ENCODE measurements at regions not wholly inside any gene's neighbourhood (a gene's known extent, or its start where the extent isn't known, plus 50 kb on each side); places are given as distances from the start of the nearest gene placed in this dataset.

- TF ChIP-seq CTCF (IDR thresholded peaks at IDR 0.05) (no peak), POLR2A (IDR thresholded peaks at IDR 0.05) (no peak), POLR2AphosphoS5 (IDR thresholded peaks at IDR 0.05) (no peak), EP300 (IDR thresholded peaks at IDR 0.05) (no peak)
Measured at GRCh38 chr1:108054396-108054795, 89.4 kb upstream of the VAV3 start.

Data from suprapubic skin (tissue), 4 donors.